ENCODE measurements at regions not wholly inside any gene's neighbourhood (a gene's known extent, or its start where the extent isn't known, plus 50 kb on each side); places are given as distances from the start of the nearest gene placed in this dataset.

DNA sequence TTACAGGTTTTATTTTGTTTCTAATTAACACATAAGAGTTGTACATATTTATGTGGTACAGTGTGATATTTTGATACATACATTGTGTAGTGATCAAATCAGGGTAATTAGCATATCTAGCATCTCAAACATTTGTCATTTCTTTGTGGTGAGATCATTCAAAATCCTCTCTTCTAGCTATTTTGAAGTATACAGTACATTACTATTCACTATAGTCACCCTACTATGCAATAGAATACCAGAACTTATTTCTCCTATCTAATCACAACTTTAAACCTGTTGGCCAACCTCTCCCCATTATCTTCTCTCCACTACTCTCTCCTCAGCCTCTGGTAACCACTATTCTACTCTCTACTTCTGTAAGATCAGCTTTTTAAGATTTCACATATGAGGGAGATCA lies 325.8 kb downstream of the CYP26B1 start:
- H3K27ac ChIP-seq: no peak overlapping the region
- no peaks in the 10 kb centered on the region for H3K9me3 ChIP-seq
- no peak for ATAC-seq
- no peaks in the 10 kb centered on the region for H3K36me3 ChIP-seq (ENCODE audit: insufficient read depth in 1 of 2, low read depth in 1 of 2)
- DNase-seq: no peak
- intact Hi-C loops (cut with DNase I): no loop called here
- H3K27me3 ChIP-seq (ENCODE audit: insufficient read depth in 3 of 3, low read length in 2 of 3): no peaks in the 10 kb centered on the region
- no peaks in the 10 kb centered on the region for H3K4me1 ChIP-seq
- TF ChIP-seq, protein P1, sequence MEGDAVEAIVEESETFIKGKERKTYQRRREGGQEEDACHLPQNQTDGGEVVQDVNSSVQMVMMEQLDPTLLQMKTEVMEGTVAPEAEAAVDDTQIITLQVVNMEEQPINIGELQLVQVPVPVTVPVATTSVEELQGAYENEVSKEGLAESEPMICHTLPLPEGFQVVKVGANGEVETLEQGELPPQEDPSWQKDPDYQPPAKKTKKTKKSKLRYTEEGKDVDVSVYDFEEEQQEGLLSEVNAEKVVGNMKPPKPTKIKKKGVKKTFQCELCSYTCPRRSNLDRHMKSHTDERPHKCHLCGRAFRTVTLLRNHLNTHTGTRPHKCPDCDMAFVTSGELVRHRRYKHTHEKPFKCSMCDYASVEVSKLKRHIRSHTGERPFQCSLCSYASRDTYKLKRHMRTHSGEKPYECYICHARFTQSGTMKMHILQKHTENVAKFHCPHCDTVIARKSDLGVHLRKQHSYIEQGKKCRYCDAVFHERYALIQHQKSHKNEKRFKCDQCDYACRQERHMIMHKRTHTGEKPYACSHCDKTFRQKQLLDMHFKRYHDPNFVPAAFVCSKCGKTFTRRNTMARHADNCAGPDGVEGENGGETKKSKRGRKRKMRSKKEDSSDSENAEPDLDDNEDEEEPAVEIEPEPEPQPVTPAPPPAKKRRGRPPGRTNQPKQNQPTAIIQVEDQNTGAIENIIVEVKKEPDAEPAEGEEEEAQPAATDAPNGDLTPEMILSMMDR (IDR thresholded peaks at IDR 0.05): no peak
- H3K4me3 ChIP-seq: no peak overlapping the region

DNA sequence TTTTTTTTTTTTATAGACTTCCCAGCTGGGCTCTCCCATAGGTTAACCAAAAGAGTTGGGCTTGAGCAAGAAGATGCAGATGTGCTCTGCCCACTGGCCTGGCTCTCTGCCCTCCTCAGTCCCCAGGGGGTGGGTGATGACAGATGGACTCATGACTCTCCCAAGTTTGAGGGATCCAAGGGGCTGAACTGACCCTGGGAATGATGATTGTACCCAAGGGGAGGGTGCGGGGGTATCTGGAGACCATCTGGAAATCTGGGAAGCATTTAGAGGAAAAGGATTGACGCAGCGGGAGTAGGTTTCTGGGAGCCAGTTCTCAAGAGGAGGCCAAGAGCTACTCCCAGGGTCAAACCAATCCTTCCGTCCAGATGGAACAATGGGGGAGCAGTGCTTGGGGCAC lies 330.8 kb downstream of the CYP26B1 start:
- H3K9me3 ChIP-seq: no peaks in the 10 kb centered on the region

DNA sequence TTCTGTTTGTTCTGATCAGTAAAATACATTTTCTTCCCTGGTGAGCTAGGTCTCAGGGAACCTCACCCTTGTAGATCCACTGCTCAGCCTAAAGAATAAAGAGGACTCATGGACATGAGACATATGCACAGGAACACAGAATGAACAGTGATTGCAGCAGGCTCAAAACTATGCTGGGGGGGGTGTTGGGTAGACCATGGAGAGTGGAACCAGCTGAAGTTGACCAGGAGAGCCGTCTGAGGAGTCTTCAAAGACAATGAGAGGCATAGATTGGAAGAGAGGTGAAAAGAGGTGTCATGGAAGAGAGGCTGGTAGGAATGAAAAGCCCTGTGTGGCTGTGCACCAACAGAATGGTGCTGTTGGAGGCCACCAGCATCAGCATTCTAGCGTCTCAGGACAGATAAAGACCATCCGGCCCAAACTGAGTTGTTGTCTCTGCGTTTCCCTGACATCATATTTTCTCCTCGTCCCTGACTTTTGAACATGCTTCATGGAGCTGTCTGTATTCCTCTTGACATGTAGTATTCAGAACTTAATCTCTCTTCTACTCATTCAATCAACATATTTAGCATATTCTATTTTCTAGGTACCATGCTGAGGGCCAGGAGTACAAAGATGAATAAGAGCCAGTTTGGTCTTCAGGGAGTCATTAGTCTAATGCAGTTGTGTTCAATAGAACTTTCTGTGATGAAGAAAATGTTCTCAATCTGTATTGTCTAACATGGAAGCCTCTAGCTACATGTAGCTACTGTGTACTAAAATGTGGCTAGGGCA lies 331.8 kb downstream of the CYP26B1 start:
- no peak for ATAC-seq
- intact Hi-C loops (cut with DNase I): no loop called here
- TF ChIP-seq, protein P1 (IDR thresholded peaks at IDR 0.05): no peak

More for the DNA sequence above, 330.8 kb downstream of the CYP26B1 start:
- H3K27ac ChIP-seq: no peak overlapping the region
- intact Hi-C loops (cut with DNase I): no loop called here
- no peaks in the 10 kb centered on the region for H3K4me1 ChIP-seq
- 75 to 87% (median 81%) methylated on average over 4 of the region's 4 CpGs for WGBS, 3 donors
- TF ChIP-seq, protein P1 (IDR thresholded peaks at IDR 0.05): no peak
- no peaks in the 10 kb centered on the region for H3K36me3 ChIP-seq (ENCODE audit: insufficient read depth in 1 of 2, low read depth in 1 of 2)
- no peak for DNase-seq
- ATAC-seq: no peak
- no peak overlapping the region for H3K4me3 ChIP-seq
- H3K27me3 ChIP-seq (ENCODE audit: insufficient read depth in 3 of 3, low read length in 2 of 3): no peaks in the 10 kb centered on the region

DNA sequence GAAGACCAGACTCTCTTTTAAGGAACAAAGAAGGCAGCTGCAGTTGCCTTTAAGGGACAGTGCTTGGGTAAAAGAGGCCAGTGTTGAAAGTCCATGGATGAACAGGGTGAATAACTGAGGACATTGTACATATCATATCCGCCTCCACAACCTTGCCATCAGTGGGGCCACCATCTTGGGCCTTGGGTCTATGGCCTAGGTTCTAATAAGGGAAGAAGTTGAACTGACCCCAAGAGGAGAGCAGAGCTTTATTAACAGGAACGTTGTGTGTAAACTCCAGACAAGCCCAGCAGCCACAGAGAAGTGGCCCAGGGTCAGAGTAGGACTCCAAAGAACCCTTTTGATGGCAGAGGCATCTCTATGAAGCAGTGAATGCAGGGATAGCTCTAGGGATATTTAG lies 332.8 kb downstream of the CYP26B1 start:
- H3K27ac ChIP-seq: no peak overlapping the region
- no peak for ATAC-seq
- no peaks in the 10 kb centered on the region for H3K4me1 ChIP-seq
- no peak for DNase-seq
- TF ChIP-seq, protein P1 (IDR thresholded peaks at IDR 0.05): no peak
- no peak overlapping the region for H3K4me3 ChIP-seq
- H3K27me3 ChIP-seq (ENCODE audit: insufficient read depth in 3 of 3, low read length in 2 of 3): no peaks in the 10 kb centered on the region
- WGBS, 3 donors: 90 to 93% (median 92%) methylated on average over 2 of the region's 2 CpGs
- no peaks in the 10 kb centered on the region for H3K9me3 ChIP-seq
- intact Hi-C loops (cut with DNase I): no loop called here
- no peaks in the 10 kb centered on the region for H3K36me3 ChIP-seq (ENCODE audit: insufficient read depth in 1 of 2, low read depth in 1 of 2)

More for the DNA sequence above, 331.8 kb downstream of the CYP26B1 start:
- Histone ChIP-seq H3K27ac (no peak overlapping the region), H3K27me3 (ENCODE audit: insufficient read depth in 3 of 3, low read length in 2 of 3) (no peaks in the 10 kb centered on the region), H3K4me1 (no peaks in the 10 kb centered on the region), H3K9me3 (no peaks in the 10 kb centered on the region), H3K36me3 (ENCODE audit: insufficient read depth in 1 of 2, low read depth in 1 of 2) (no peaks in the 10 kb centered on the region), H3K4me3 (no peak overlapping the region)
- no peak for DNase-seq
- 95 to 97% (median 96%) methylated on average over 5 of the region's 5 CpGs for WGBS, 3 donors

Data from psoas muscle (tissue), 7 donors.